Endothelial cell of umbilical vein (primary cell): ENCODE measurements at regions not wholly inside any gene's neighbourhood (a gene's known extent, or its start where the extent isn't known, plus 50 kb on each side); places are given as distances from the start of the nearest gene placed in this dataset.

Experiments used
- BruUV-seq: library from RNA; stranded (reverse); fragments of 400-500 nt; replicated peaks from 2 replicates; lab custom pipeline; 2021; lab: Mats Ljungman, UMichigan
- CTCF ChIA-PET: fragments of 300-600, 350-600 bp; sonication (Branson Sonifier 250); formaldehyde crosslinking; loops from one replicate; lab custom pipeline; 2021; ENCODE audit warnings: antibody characterized with exemption, inconsistent platforms; lab: Charles Lee
- POLR2A ChIA-PET: fragments of 300-600, 350-600 bp; sonication (Branson Sonifier 250); formaldehyde crosslinking; loops from one replicate; lab custom pipeline; 2021; ENCODE audit warnings: antibody characterized with exemption, inconsistent platforms; lab: Charles Lee
- DNase-seq: peaks from one replicate; pipeline ENCODE4 v3.0.0-alpha.2; 2011; ENCODE audit warnings: low read depth, low spot score
- FAIRE-seq: peaks from 2 replicates; lab custom pipeline; 2011; peaks lifted over from hg19 to GRCh38; lab: Jason Lieb, UNC
- H2AFZ ChIP-seq: 2 replicates; pipeline ENCODE4 v1.6.0; 2012; ENCODE audit warnings: low read depth, low read length, control low read depth, inconsistent platforms
- H3K27ac ChIP-seq: 2 replicates; pipeline ENCODE4 v1.5.1; 2011; ENCODE audit warnings: low read depth, mild to moderate bottlenecking, control low read depth, low read length, moderate library complexity; ENCODE audit not compliant: insufficient read depth
- H3K27me3 ChIP-seq, 2 experiments: 2 replicates each; pipeline versions ENCODE4 v1.6.0 to v1.6.1; 2011; ENCODE audit warnings: low read length in 2 of 2, mixed read lengths in 1 of 2; ENCODE audit not compliant: control insufficient read depth in 2 of 2, insufficient read depth in 2 of 2
- H3K36me3 ChIP-seq, 2 experiments: 2 replicates in 1 of 2; 3 replicates in 1 of 2; pipeline ENCODE4 v1.5.1; 2011; ENCODE audit warnings: low read length in 2 of 2, mild to moderate bottlenecking in 1 of 2, moderate library complexity in 1 of 2; ENCODE audit not compliant: control insufficient read depth in 2 of 2, insufficient read depth in 2 of 2; ENCODE audit errors: extremely low read depth in 1 of 2
- H3K4me1 ChIP-seq: 3 replicates; pipeline ENCODE4 v1.5.1; 2011; ENCODE audit warnings: mild to moderate bottlenecking, low read length; ENCODE audit not compliant: control insufficient read depth, insufficient read depth; ENCODE audit errors: extremely low read depth
- H3K4me2 ChIP-seq: 2 replicates; pipeline ENCODE4 v1.6.1; 2011; ENCODE audit warnings: low read length, control low read depth, mixed read lengths; ENCODE audit not compliant: insufficient read depth
- H3K4me3 ChIP-seq, 3 experiments: fragments of 200-600 bp in 1 of 3; sonication (generic), shearing (Covaris generic) in 1 of 3; replicated peaks in 1 of 3; 2 replicates each; pipeline ENCODE4 v1.5.1; 2011 to 2016; ENCODE audit warnings: control low read depth in 3 of 3, low read length in 3 of 3, mild to moderate bottlenecking in 2 of 3, inconsistent platforms in 1 of 3, low read depth in 1 of 3, moderate library complexity in 1 of 3; ENCODE audit not compliant: insufficient read depth in 1 of 3
- H3K79me2 ChIP-seq: 2 replicates; pipeline ENCODE4 v1.6.0; 2012; ENCODE audit warnings: low read length, inconsistent platforms; ENCODE audit not compliant: control insufficient read depth, insufficient read depth
- H3K9ac ChIP-seq: replicated peaks from 2 replicates; pipeline ENCODE3; 2011; ENCODE audit warnings: low read length, control low read depth; ENCODE audit not compliant: insufficient read depth; ENCODE audit errors: extremely low read depth
- H3K9me1 ChIP-seq: replicated peaks from 3 replicates; pipeline ENCODE4 v1.6.0; 2011; ENCODE audit warnings: mild to moderate bottlenecking, low read length; ENCODE audit not compliant: control insufficient read depth, insufficient read depth; ENCODE audit errors: extremely low read depth
- H3K9me3 ChIP-seq: replicated peaks from 2 replicates; pipeline ENCODE4 v1.5.1; 2012; ENCODE audit warnings: low read length, inconsistent platforms; ENCODE audit not compliant: control insufficient read depth, insufficient read depth
- H4K20me1 ChIP-seq: replicated peaks from 2 replicates; pipeline ENCODE3; 2011; ENCODE audit warnings: mild to moderate bottlenecking, low read length; ENCODE audit not compliant: control insufficient read depth, insufficient read depth; ENCODE audit errors: extremely low read depth
- EZH2 ChIP-seq: IDR thresholded peaks from 2 replicates; pipeline ENCODE4 v1.6.1; 2012; ENCODE audit warnings: borderline replicate concordance, low read depth, mild to moderate bottlenecking, moderate library complexity, low read length, inconsistent platforms; ENCODE audit not compliant: severe bottlenecking
- FOS ChIP-seq: IDR thresholded peaks from 2 replicates; pipeline ENCODE4 v1.6.1; 2011; ENCODE audit warnings: mild to moderate bottlenecking, low read length, moderate library complexity, borderline replicate concordance; ENCODE audit not compliant: insufficient read depth
- GATA2 ChIP-seq: IDR thresholded peaks from 2 replicates; pipeline ENCODE4 v1.7.0; 2011; ENCODE audit warnings: low read depth, mild to moderate bottlenecking, moderate library complexity, mixed read lengths, low read length; ENCODE audit not compliant: insufficient read length, insufficient read depth
- JUN ChIP-seq: IDR thresholded peaks from 2 replicates; pipeline ENCODE4 v1.6.1; 2011; ENCODE audit warnings: borderline replicate concordance, low read depth; ENCODE audit not compliant: insufficient read length, insufficient read depth
- MYC ChIP-seq: IDR thresholded peaks from one replicate; pipeline ENCODE4 v1.6.1; 2011; ENCODE audit warnings: mild to moderate bottlenecking, low read depth, low read length
- POLR2A ChIP-seq: IDR thresholded peaks from 2 replicates; pipeline ENCODE4 v1.6.1; 2012; ENCODE audit warnings: low read depth, mild to moderate bottlenecking, control low read depth, low read length
- POLR2AphosphoS5 ChIP-seq: IDR thresholded peaks from 2 replicates; pipeline ENCODE4 v1.6.1; 2012; ENCODE audit warnings: low read depth, mild to moderate bottlenecking, control low read depth, low read length, moderate library complexity; ENCODE audit not compliant: insufficient read depth
- dilution Hi-C: fragments of 300-500 bp; cut with MboI; formaldehyde crosslinking; loops from one replicate; pipeline ENCODE4 v1.15.0; 2019; ENCODE audit warnings: low sequenced_read_pairs; ENCODE audit not compliant: extremely low pct_ligation_motif_present
- intact Hi-C: fragments of 100-400 bp; cut with micrococcal nuclease; formaldehyde crosslinking; loops from one replicate; pipeline ENCODE4 v1.10.0; 2022
- TF ChIP-seq, protein P1 (sequence below): IDR thresholded peaks from 2 replicates; pipeline ENCODE4 v1.6.1; 2011; ENCODE audit not compliant: insufficient read depth, insufficient read length
- TF ChIP-seq, protein P2 (sequence below), 2 donors: IDR thresholded peaks; 1 replicate in 1 of 2; 2 replicates in 1 of 2; pipeline ENCODE4 v1.5.1; 2011; ENCODE audit warnings: low read length in 2 of 2, mild to moderate bottlenecking in 2 of 2, moderate library complexity in 2 of 2, control low read depth in 1 of 2, inconsistent platforms in 1 of 2, low read depth in 1 of 2; ENCODE audit not compliant: insufficient read depth in 1 of 2; ENCODE audit errors: extremely low read depth in 1 of 2

DNA sequence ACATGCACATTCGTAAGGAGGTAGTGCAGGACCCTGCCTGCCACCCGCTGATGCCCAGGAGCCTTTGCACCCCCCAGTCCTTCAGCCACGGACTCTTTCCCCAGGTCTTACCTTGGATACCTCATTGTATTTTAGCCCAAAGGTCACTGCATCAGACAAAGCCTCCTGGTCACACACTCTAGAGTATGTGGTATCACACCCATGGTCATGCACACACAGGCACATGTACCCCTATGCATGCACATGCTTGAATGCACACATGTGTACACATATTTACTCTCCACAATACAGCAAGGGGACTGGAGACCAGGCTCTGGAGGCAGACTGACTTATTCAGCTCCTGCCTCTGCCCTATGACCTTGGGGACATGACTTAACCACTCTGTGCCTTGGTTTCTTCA, 357.5 kb downstream of the C16orf95 start:
- H4K20me1 ChIP-seq, result no peaks in the 10 kb centered on the region
- H2AFZ ChIP-seq, result no peak overlapping the region
- no peaks in the 10 kb centered on the region for H3K4me1 ChIP-seq
- DNase-seq (no peak), FAIRE-seq (no peak)
- POLR2A ChIA-PET, result no interaction called here
- no peak overlapping the region for H3K9ac ChIP-seq
- TF ChIP-seq EZH2 (no peak), POLR2AphosphoS5 (no peak), POLR2A (no peak), FOS (no peak), JUN (no peak), MYC (no peak), GATA2 (no peak)
- TF ChIP-seq, protein P1, sequence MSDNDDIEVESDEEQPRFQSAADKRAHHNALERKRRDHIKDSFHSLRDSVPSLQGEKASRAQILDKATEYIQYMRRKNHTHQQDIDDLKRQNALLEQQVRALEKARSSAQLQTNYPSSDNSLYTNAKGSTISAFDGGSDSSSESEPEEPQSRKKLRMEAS, result no peak
- TF ChIP-seq, protein P2, sequence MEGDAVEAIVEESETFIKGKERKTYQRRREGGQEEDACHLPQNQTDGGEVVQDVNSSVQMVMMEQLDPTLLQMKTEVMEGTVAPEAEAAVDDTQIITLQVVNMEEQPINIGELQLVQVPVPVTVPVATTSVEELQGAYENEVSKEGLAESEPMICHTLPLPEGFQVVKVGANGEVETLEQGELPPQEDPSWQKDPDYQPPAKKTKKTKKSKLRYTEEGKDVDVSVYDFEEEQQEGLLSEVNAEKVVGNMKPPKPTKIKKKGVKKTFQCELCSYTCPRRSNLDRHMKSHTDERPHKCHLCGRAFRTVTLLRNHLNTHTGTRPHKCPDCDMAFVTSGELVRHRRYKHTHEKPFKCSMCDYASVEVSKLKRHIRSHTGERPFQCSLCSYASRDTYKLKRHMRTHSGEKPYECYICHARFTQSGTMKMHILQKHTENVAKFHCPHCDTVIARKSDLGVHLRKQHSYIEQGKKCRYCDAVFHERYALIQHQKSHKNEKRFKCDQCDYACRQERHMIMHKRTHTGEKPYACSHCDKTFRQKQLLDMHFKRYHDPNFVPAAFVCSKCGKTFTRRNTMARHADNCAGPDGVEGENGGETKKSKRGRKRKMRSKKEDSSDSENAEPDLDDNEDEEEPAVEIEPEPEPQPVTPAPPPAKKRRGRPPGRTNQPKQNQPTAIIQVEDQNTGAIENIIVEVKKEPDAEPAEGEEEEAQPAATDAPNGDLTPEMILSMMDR (IDR thresholded peaks at IDR 0.05; ENCODE audit: extremely low read depth in 1 of 2, insufficient read depth in 1 of 2, low read depth in 1 of 2, low read length in 2 of 2), result no peak
- H3K79me2 ChIP-seq, result no peaks in the 10 kb centered on the region
- H3K9me1 ChIP-seq, result no peaks in the 10 kb centered on the region
- H3K27ac ChIP-seq, result no peak overlapping the region
- no peak overlapping the region for H3K4me2 ChIP-seq
- dilution Hi-C loops (no loop called here), intact Hi-C loops (no loop called here)
- BruUV-seq, result no TSS peak
- no peaks in the 10 kb centered on the region for H3K9me3 ChIP-seq
- H3K4me3 ChIP-seq, result no peak overlapping the region
- H3K36me3 ChIP-seq, result no peaks in the 10 kb centered on the region
- peaks cover 0 to 5% of the 10 kb centered on the region in 2 experiments for H3K27me3 ChIP-seq
- CTCF ChIA-PET, result interaction anchor here (2.5 kb wide), 1 partner anchor 58 kb away, joined by 6 read pairs; no protein-coding TSS in a partner anchor
